Peyer's patch (tissue), 4 donors: ENCODE measurements at regions not wholly inside any gene's neighbourhood (a gene's known extent, or its start where the extent isn't known, plus 50 kb on each side); places are given as distances from the start of the nearest gene placed in this dataset.

ENCODE experiments used
- CTCF ChIP-seq, 6 experiments: fragments of 450-650 bp in 4 of 6; fragments of 200-600 bp in 2 of 6; sonication (generic) in 1 of 6; IDR thresholded peaks; one replicate each; pipeline ENCODE4 v1.5.1; 2017 to 2019; ENCODE audit warnings: antibody characterized with exemption in 6 of 6, mild to moderate bottlenecking in 3 of 6, moderate library complexity in 1 of 6
- POLR2A ChIP-seq, 2 donors: fragments of 450-650 bp; IDR thresholded peaks; one replicate each; pipeline ENCODE4 v1.5.1; 2017; ENCODE audit warnings: antibody characterized with exemption in 2 of 2, mild to moderate bottlenecking in 2 of 2, moderate library complexity in 2 of 2

GRCh38 chr7:85828614-85829013, 641.8 kb upstream of the SEMA3D start:
- TF ChIP-seq CTCF (IDR thresholded peaks at IDR 0.05) (no peak), POLR2A (IDR thresholded peaks at IDR 0.05) (no peak)
